Naive B cell (primary cell): ENCODE measurements at regions not wholly inside any gene's neighbourhood (a gene's known extent, or its start where the extent isn't known, plus 50 kb on each side); places are given as distances from the start of the nearest gene placed in this dataset.

Source experiments
- ATAC-seq, 2 donors: fragments of 150-1000 bp; cut with Tn5 transposase; 2 replicates each; pipeline ENCODE4 v1.10.0; 2021; ENCODE audit warnings: low read depth in 2 of 2, mild to moderate bottlenecking in 2 of 2, moderate library complexity in 2 of 2
- DNase-seq: peaks from one replicate; pipeline ENCODE4 v3.0.0; 2022
- H3K27ac Mint-ChIP-seq, 6 donors: one replicate each; pipeline ENCODE4 v1.8.0; 2020 to 2022; ENCODE audit warnings: mild to moderate bottlenecking in 6 of 6, mixed read lengths in 6 of 6, moderate library complexity in 5 of 6, inconsistent platforms in 2 of 6
- H3K27me3 Mint-ChIP-seq, 3 donors: one replicate each; pipeline ENCODE4 v1.8.0; 2021 to 2022; ENCODE audit warnings: mixed read lengths in 3 of 3, mild to moderate bottlenecking in 1 of 3
- H3K36me3 Mint-ChIP-seq, 2 donors: one replicate each; pipeline ENCODE4 v1.8.0; 2020 to 2022; ENCODE audit warnings: mixed read lengths in 2 of 2, inconsistent platforms in 1 of 2, mild to moderate bottlenecking in 1 of 2
- H3K4me1 Mint-ChIP-seq, 3 donors: one replicate each; pipeline ENCODE4 v1.8.0; 2020 to 2022; ENCODE audit warnings: mixed read lengths in 3 of 3, inconsistent platforms in 1 of 3, mild to moderate bottlenecking in 1 of 3, moderate library complexity in 1 of 3
- H3K4me3 Mint-ChIP-seq, 8 donors: one replicate each; pipeline ENCODE4 v1.8.0; 2020 to 2022; ENCODE audit warnings: mild to moderate bottlenecking in 8 of 8, mixed read lengths in 8 of 8, moderate library complexity in 8 of 8, inconsistent platforms in 2 of 8
- H3K9me3 Mint-ChIP-seq, 7 donors: one replicate each; pipeline ENCODE4 v1.8.0; 2020 to 2022; ENCODE audit warnings: mixed read lengths in 7 of 7, mild to moderate bottlenecking in 5 of 7, inconsistent platforms in 2 of 7, moderate library complexity in 1 of 7

DNA sequence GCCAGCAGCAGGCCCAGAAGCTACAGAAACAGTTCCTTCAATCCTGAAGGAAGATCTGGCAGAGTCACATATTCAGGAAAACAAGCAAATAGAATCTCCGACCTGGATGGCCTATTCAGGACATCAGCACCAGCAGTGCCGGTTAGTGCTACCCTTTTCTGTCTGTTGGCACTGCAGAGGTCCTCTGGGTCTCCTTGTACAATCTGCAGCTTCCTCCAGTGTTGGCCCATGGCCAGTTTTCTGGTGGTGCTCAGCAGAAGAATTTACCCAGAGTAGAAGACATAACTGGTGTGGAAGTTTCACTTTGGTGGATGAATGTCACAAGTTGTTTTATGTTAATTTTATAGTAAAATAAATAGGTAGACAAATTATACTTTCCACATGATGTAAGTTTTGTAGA, 498.1 kb downstream of the COG6 start:
- ATAC-seq (no peak), DNase-seq (no peak)
- H3K27ac Mint-ChIP-seq: peak overlapping the region in 1 of 6 donors; percentile 63
- H3K4me1 Mint-ChIP-seq: peaks cover 0 to 10% (median 7%) of the 10 kb centered on the region in 3 donors
- no peak overlapping the region for H3K4me3 Mint-ChIP-seq
- H3K36me3 Mint-ChIP-seq: no peaks in the 10 kb centered on the region
- no peaks in the 10 kb centered on the region for H3K9me3 Mint-ChIP-seq
- H3K27me3 Mint-ChIP-seq: no peaks in the 10 kb centered on the region

DNA sequence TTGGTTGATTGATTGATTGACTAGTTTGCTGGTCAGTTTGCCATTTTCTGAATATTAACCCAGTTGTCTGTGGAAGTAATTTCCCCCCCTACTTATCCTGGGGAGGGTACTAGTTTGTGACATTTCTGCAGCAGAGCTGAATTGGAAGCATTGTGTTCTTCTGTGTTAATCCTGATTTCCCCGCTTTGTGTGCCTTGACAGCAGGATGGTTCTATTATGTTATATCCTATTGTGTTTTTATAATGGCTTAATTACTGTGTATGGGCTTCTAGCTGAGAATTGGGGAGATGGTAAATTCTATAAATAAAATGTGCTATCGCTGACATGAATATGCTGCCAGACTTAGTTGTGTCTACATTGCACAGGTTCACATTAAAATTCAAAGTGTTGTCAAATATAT, 499.7 kb downstream of the COG6 start:
- H3K27ac Mint-ChIP-seq: no peak overlapping the region
- no peaks in the 10 kb centered on the region for H3K9me3 Mint-ChIP-seq
- DNase-seq (no peak), ATAC-seq (no peak)
- no peak overlapping the region for H3K4me3 Mint-ChIP-seq
- peaks cover 0 to 4% (median 0%) of the 10 kb centered on the region in 3 donors for H3K27me3 Mint-ChIP-seq
- H3K4me1 Mint-ChIP-seq: peaks cover 4 to 5% (median 4%) of the 10 kb centered on the region in 3 donors
- no peaks in the 10 kb centered on the region for H3K36me3 Mint-ChIP-seq

DNA sequence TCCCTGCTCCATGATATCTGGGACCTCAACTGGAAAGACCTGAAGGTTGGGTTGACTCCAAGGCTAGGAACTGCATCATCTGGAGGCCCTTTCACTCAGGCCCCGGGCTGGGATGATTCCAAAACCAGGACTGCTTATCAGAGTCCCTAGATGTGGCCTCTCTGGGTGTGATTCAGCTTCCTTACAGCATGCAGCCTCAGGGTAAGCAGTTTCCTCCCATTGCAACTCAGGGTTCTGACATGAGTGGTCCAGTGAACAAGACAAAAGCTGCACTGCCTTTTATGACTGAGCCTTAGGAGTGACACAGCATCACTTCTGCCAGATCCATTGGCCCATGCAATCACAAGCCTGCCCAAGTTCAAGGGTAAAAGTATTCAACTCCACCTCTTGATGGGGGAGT, 502.8 kb downstream of the COG6 start:
- H3K4me1 Mint-ChIP-seq: peaks cover 13 to 19% (median 18%) of the 10 kb centered on the region in 3 donors
- H3K9me3 Mint-ChIP-seq: no peaks in the 10 kb centered on the region
- H3K27ac Mint-ChIP-seq: no peak overlapping the region
- H3K27me3 Mint-ChIP-seq: peaks cover 0 to 4% (median 0%) of the 10 kb centered on the region in 3 donors
- no peaks in the 10 kb centered on the region for H3K36me3 Mint-ChIP-seq
- DNase-seq (no peak), ATAC-seq (no peak)
- no peak overlapping the region for H3K4me3 Mint-ChIP-seq

- Mint-ChIP-seq H3K27ac (peak overlapping the region in 2 of 6 donors; percentile 1 to 88), H3K4me1 (peaks cover 16 to 22% (median 16%) of the 10 kb centered on the region in 3 donors), H3K27me3 (peaks cover 0 to 4% (median 0%) of the 10 kb centered on the region in 3 donors), H3K36me3 (no peaks in the 10 kb centered on the region), H3K9me3 (no peaks in the 10 kb centered on the region), H3K4me3 (no peak overlapping the region)
- no peak for DNase-seq
- ATAC-seq: no peak
These were observed 503.3 kb downstream of the COG6 start for GRCh38 chr13:40158757-40159156.

- Mint-ChIP-seq H3K4me1 (peaks cover 16 to 22% (median 16%) of the 10 kb centered on the region in 3 donors), H3K36me3 (no peaks in the 10 kb centered on the region), H3K9me3 (no peaks in the 10 kb centered on the region), H3K27me3 (peaks cover 0 to 4% (median 0%) of the 10 kb centered on the region in 3 donors), H3K4me3 (no peak overlapping the region), H3K27ac (peak overlapping the region in 1 of 6 donors; percentile 70)
- no peak for ATAC-seq
- DNase-seq: no peak
These were observed 504.3 kb downstream of the COG6 start for GRCh38 chr13:40159736-40160135.

DNA sequence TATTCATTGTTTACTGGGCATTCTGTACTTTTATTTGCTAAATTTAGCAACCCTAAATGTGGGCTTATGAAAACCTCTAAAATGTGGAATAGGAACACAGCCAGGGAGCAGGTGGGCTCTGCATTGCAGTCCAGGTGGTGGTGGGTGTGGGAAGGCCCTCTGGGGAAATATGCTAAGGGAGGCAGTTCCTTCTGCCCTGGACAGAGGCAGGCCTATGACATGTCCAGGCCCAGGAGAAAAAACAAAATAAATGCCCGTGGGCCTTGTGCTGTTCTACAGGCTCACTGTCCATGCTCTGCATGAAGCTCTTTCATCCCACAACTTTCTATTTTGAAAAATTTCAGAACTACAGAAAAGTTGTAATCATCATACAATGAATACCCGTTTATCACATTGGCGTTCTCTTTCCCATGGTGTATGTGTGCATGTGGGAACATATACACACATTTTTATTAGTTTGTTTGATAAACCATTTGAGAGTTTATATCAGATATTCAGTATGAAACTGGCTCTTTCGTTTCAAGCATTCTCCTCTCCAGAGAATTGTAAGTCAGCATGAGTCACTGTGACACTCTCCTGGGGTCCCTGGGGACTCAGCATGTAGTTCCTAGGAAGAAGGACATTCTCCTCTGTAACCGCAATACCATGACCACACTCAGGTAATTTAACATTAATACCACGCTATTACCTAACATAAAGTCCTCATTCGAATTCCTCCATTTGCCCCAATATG, 505.3 kb downstream of the COG6 start:
- H3K4me1 Mint-ChIP-seq: peaks cover 16 to 29% (median 16%) of the 10 kb centered on the region in 3 donors
- no peaks in the 10 kb centered on the region for H3K36me3 Mint-ChIP-seq
- H3K27ac Mint-ChIP-seq: no peak overlapping the region
- H3K4me3 Mint-ChIP-seq: no peak overlapping the region
- DNase-seq (no peak), ATAC-seq (no peak)
- peaks cover 0 to 4% (median 0%) of the 10 kb centered on the region in 3 donors for H3K27me3 Mint-ChIP-seq
- no peaks in the 10 kb centered on the region for H3K9me3 Mint-ChIP-seq

DNA sequence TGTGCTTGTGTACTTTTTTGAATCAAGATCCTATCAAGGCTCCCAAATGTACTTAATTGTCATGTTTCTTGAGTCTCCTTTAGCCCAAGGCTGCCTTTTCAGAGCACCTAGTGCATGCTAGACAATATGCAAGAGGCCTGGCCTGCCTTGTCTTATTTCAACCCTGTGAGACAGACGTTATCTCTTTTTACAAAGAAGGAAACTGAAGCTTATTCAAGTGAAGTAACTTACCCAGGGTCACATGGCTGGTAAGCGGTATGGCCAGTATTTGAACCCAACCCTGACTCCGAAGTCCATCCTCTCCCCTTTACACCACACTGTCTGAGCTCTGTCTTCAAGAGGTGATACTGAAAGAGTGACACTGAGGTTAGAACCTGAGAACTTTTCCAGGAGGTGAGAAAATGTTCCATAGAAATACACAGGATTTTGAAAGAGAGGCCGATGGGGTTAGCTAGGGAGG, 505.1 kb downstream of the FOXO1 start:
- no peak for DNase-seq
- no peak for ATAC-seq
- no peaks in the 10 kb centered on the region for H3K9me3 Mint-ChIP-seq
- H3K4me3 Mint-ChIP-seq: no peak overlapping the region
- no peaks in the 10 kb centered on the region for H3K36me3 Mint-ChIP-seq
- no peak overlapping the region for H3K27ac Mint-ChIP-seq
- H3K4me1 Mint-ChIP-seq: peaks cover 16 to 32% (median 17%) of the 10 kb centered on the region in 3 donors
- H3K27me3 Mint-ChIP-seq: peaks cover 0 to 4% (median 0%) of the 10 kb centered on the region in 3 donors

DNA sequence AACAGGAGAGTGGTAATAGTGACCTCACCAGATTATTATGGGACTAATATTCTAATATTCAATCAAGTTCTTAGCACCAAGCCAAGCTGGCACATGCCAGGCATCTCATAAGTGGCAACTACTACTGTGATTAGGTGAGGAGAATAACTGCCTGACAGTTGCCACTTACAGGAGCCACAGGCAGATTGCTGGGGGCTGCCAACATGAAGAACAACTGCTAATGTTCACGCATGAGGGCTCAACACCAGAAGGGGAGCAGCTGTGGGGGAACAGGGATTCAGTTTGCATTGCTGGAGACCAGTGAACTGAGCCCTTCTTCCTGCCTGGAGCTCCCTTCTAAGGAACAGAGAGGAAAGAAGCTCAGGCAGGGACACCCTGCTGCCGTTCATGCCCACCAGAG, 504.5 kb downstream of the FOXO1 start:
- Mint-ChIP-seq H3K36me3 (no peaks in the 10 kb centered on the region), H3K27me3 (peaks cover 0 to 4% (median 0%) of the 10 kb centered on the region in 3 donors), H3K4me3 (no peak overlapping the region), H3K4me1 (peaks cover 19 to 35% (median 20%) of the 10 kb centered on the region in 3 donors), H3K27ac (peak overlapping the region in 1 of 6 donors; percentile 17), H3K9me3 (no peaks in the 10 kb centered on the region)
- DNase-seq: no peak
- ATAC-seq: no peak

GRCh38 chr13:40163066-40164000, 503.1 kb downstream of the FOXO1 start:
- ATAC-seq (no peak), DNase-seq (no peak)
- peaks cover 0 to 13% (median 0%) of the 10 kb centered on the region in 3 donors for H3K27me3 Mint-ChIP-seq
- H3K4me3 Mint-ChIP-seq: no peak overlapping the region
- no peaks in the 10 kb centered on the region for H3K36me3 Mint-ChIP-seq
- H3K4me1 Mint-ChIP-seq: peaks cover 19 to 35% (median 20%) of the 10 kb centered on the region in 3 donors
- H3K9me3 Mint-ChIP-seq: no peaks in the 10 kb centered on the region
- peak overlapping the region in 2 of 6 donors; percentile 28 to 56 for H3K27ac Mint-ChIP-seq

DNA sequence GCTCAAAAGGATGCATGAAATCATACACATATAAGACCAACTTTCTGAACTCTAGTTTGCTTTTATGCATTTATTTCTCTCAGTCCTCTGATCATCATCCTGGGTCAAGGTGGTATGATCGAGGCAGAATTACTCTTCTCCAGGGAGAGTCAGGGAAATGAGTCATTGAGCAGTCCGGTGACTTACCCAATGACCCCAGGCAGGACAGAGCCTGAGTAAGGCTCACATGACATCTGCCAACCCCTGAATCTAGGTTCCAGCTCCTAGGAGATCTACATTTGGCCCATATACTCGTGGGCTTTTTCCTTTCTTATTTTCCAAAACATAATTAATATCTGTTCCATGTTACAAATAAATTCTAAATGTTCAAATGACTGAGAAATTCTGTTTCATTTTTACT, 502.3 kb downstream of the FOXO1 start:
- H3K36me3 Mint-ChIP-seq: no peaks in the 10 kb centered on the region
- DNase-seq (no peak), ATAC-seq (no peak)
- no peak overlapping the region for H3K27ac Mint-ChIP-seq
- no peaks in the 10 kb centered on the region for H3K9me3 Mint-ChIP-seq
- peaks cover 0 to 9% (median 6%) of the 10 kb centered on the region in 3 donors for H3K27me3 Mint-ChIP-seq
- H3K4me1 Mint-ChIP-seq: peaks cover 19 to 35% (median 20%) of the 10 kb centered on the region in 3 donors
- no peak overlapping the region for H3K4me3 Mint-ChIP-seq

- Mint-ChIP-seq H3K36me3 (no peaks in the 10 kb centered on the region), H3K4me1 (peaks cover 15 to 35% (median 20%) of the 10 kb centered on the region in 3 donors), H3K27ac (no peak overlapping the region), H3K4me3 (no peak overlapping the region), H3K27me3 (peaks cover 0 to 11% (median 9%) of the 10 kb centered on the region in 3 donors), H3K9me3 (no peaks in the 10 kb centered on the region)
- DNase-seq (no peak), ATAC-seq (no peak)
These were observed 501.0 kb downstream of the FOXO1 start for GRCh38 chr13:40165316-40165932.

- peaks cover 4 to 33% (median 8%) of the 10 kb centered on the region in 3 donors for H3K4me1 Mint-ChIP-seq
- peak overlapping the region in 1 of 8 donors; percentile 32 for H3K4me3 Mint-ChIP-seq
- no peak overlapping the region for H3K27ac Mint-ChIP-seq
- H3K9me3 Mint-ChIP-seq: peaks cover 0 to 2% (median 0%) of the 10 kb centered on the region in 7 donors
- H3K36me3 Mint-ChIP-seq: no peaks in the 10 kb centered on the region
- H3K27me3 Mint-ChIP-seq: peaks cover 3 to 24% (median 19%) of the 10 kb centered on the region in 3 donors
- DNase-seq (no peak), ATAC-seq (no peak)
These were observed 499.1 kb downstream of the FOXO1 start for GRCh38 chr13:40167327-40167726.
